ENCODE measurements at regions not wholly inside any gene's neighbourhood (a gene's known extent, or its start where the extent isn't known, plus 50 kb on each side); places are given as distances from the start of the nearest gene placed in this dataset.

DNA sequence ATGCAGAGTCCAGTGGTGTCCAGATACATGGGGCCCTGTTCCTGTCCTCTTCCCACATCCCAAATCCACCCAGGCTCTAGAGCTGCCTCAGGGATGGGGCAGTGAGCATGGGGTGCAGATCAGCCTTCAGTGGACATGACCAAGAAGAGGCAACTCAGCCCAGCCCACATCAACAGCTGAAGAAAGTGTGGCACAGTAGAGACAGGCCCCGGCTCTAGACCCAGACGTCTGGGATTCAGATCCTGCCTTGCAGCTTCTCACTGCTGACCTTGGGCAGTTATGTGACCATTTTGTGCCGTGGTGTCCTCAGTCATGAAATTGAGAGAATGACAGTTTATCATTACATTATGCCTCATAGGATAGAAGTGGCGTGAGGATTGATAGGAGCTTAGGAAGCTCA, 54.6 kb upstream of the CST7 start:
- TF ChIP-seq, protein P1, sequence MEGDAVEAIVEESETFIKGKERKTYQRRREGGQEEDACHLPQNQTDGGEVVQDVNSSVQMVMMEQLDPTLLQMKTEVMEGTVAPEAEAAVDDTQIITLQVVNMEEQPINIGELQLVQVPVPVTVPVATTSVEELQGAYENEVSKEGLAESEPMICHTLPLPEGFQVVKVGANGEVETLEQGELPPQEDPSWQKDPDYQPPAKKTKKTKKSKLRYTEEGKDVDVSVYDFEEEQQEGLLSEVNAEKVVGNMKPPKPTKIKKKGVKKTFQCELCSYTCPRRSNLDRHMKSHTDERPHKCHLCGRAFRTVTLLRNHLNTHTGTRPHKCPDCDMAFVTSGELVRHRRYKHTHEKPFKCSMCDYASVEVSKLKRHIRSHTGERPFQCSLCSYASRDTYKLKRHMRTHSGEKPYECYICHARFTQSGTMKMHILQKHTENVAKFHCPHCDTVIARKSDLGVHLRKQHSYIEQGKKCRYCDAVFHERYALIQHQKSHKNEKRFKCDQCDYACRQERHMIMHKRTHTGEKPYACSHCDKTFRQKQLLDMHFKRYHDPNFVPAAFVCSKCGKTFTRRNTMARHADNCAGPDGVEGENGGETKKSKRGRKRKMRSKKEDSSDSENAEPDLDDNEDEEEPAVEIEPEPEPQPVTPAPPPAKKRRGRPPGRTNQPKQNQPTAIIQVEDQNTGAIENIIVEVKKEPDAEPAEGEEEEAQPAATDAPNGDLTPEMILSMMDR (conservative IDR thresholded peaks at IDR 0.05; ENCODE audit: low read depth, low read length): no peak
- TF ChIP-seq FOS (IDR thresholded peaks at IDR 0.05; ENCODE audit: low read depth, low read length) (no peak), MXI1 (IDR thresholded peaks at IDR 0.05; ENCODE audit: borderline replicate concordance, low read depth, low read length) (no peak), POLR2A (IDR thresholded peaks at IDR 0.05; ENCODE audit: low read depth, low read length) (no peak), USF2 (IDR thresholded peaks at IDR 0.05; ENCODE audit: low read depth, low read length) (no peak), MAFK (IDR thresholded peaks at IDR 0.05; ENCODE audit: low read depth, low read length) (no peak), SMC3 (IDR thresholded peaks at IDR 0.05; ENCODE audit: low read depth, low read length) (no peak), RFX5 (IDR thresholded peaks at IDR 0.05; ENCODE audit: low read depth, low read length) (no peak), RAD21 (IDR thresholded peaks at IDR 0.05; ENCODE audit: low read length) (no peak), ELK1 (IDR thresholded peaks at IDR 0.05; ENCODE audit: borderline replicate concordance, low read depth, low read length) (no peak), BHLHE40 (IDR thresholded peaks at IDR 0.05; ENCODE audit: low read depth, low read length) (no peak), CEBPB (IDR thresholded peaks at IDR 0.05; ENCODE audit: low read depth, low read length) (no peak)
